H1 (cell line): ENCODE measurements at regions not wholly inside any gene's neighbourhood (a gene's known extent, or its start where the extent isn't known, plus 50 kb on each side); places are given as distances from the start of the nearest gene placed in this dataset.

Experiments
- CTCF ChIA-PET: fragments of 300-600 bp; sonication (Branson Sonifier 250); formaldehyde crosslinking; loops from one replicate; lab custom pipeline; 2021; ENCODE audit not compliant: partially characterized antibody; lab: Charles Lee
- POLR2A ChIA-PET: fragments of 300-600 bp; sonication (Branson Sonifier 250); formaldehyde crosslinking; loops from one replicate; lab custom pipeline; 2021; ENCODE audit warnings: inconsistent platforms; ENCODE audit not compliant: partially characterized antibody; lab: Charles Lee
- DNase-seq, 2 experiments: peaks; one replicate each; pipeline versions ENCODE4 v3.0.0 to v3.0.0-alpha.2; 2010 to 2022; ENCODE audit warnings: low spot score in 2 of 2, low read depth in 1 of 2, mixed read lengths in 1 of 2
- FAIRE-seq: peaks from 2 replicates; lab custom pipeline; 2011; peaks lifted over from hg19 to GRCh38; lab: Jason Lieb, UNC
- H2AFZ ChIP-seq: 2 replicates; pipeline ENCODE4 v1.8.1; 2012; ENCODE audit warnings: low read length, inconsistent platforms
- H2AK5ac ChIP-seq: 2 replicates; pipeline ENCODE4 v1.6.1; 2013; ENCODE audit warnings: low read depth, low read length
- H2BK120ac ChIP-seq: replicated peaks from 2 replicates; pipeline ENCODE3; 2013; ENCODE audit warnings: low read depth, low read length, inconsistent platforms
- H2BK12ac ChIP-seq: 2 replicates; pipeline ENCODE4 v1.6.1; 2013; ENCODE audit warnings: low read depth, low read length
- H2BK15ac ChIP-seq: 2 replicates; pipeline ENCODE4 v1.6.1; 2013; ENCODE audit warnings: low read length
- H2BK20ac ChIP-seq: 2 replicates; pipeline ENCODE4 v1.6.1; 2013; ENCODE audit warnings: low read length
- H2BK5ac ChIP-seq: 2 replicates; pipeline ENCODE4 v1.6.1; 2013; ENCODE audit warnings: low read depth, low read length
- H3K14ac ChIP-seq: 2 replicates; pipeline ENCODE4 v1.6.1; 2013; ENCODE audit warnings: inconsistent platforms; ENCODE audit not compliant: insufficient read length
- H3K18ac ChIP-seq: 2 replicates; pipeline ENCODE4 v1.6.1; 2013; ENCODE audit warnings: low read length; ENCODE audit errors: extremely low read depth
- H3K23ac ChIP-seq: 2 replicates; pipeline ENCODE4 v1.6.1; 2013; ENCODE audit warnings: inconsistent platforms; ENCODE audit not compliant: insufficient read length
- H3K23me2 ChIP-seq: 2 replicates; pipeline ENCODE4 v1.6.1; 2013; ENCODE audit warnings: low read depth, low read length
- H3K27ac ChIP-seq: 2 replicates; pipeline ENCODE4 v1.6.1; 2011; ENCODE audit warnings: low read depth, low read length, inconsistent platforms
- H3K27me3 ChIP-seq, 4 experiments: replicated peaks in 1 of 4; 1 replicate in 1 of 4; 2 replicates in 3 of 4; pipeline versions ENCODE4 v1.6.1 to v1.8.1; 2011 to 2013; ENCODE audit warnings: low read length in 3 of 4, mild to moderate bottlenecking in 3 of 4, inconsistent platforms in 2 of 4, mixed read lengths in 2 of 4, moderate library complexity in 1 of 4; ENCODE audit not compliant: control insufficient read depth in 3 of 4, insufficient read depth in 3 of 4; ENCODE audit errors: extremely low read depth in 1 of 4
- H3K36me3 ChIP-seq, 4 experiments: 2 replicates each; pipeline versions ENCODE4 v1.6.1 to v1.8.1; 2011 to 2013; ENCODE audit warnings: mild to moderate bottlenecking in 4 of 4, low read length in 3 of 4, moderate library complexity in 2 of 4, control low read depth in 1 of 4, inconsistent platforms in 1 of 4; ENCODE audit not compliant: insufficient read depth in 4 of 4, control insufficient read depth in 2 of 4
- H3K4ac ChIP-seq: replicated peaks from 2 replicates; pipeline ENCODE3; 2013; ENCODE audit warnings: low read length, low read depth, mixed read lengths, inconsistent platforms; ENCODE audit not compliant: insufficient read length
- H3K4me1 ChIP-seq, 4 experiments: replicated peaks in 1 of 4; 1 replicate in 1 of 4; 2 replicates in 3 of 4; pipeline versions ENCODE4 v1.6.1 to v1.8.1; 2011 to 2013; ENCODE audit warnings: low read length in 3 of 4, inconsistent platforms in 2 of 4, mixed read lengths in 1 of 4; ENCODE audit not compliant: insufficient read depth in 4 of 4, control insufficient read depth in 3 of 4
- H3K4me2 ChIP-seq, 2 experiments: 2 replicates each; pipeline versions ENCODE4 v1.6.1 to v1.8.1; 2011 to 2013; ENCODE audit warnings: low read depth in 2 of 2, low read length in 2 of 2, control low read depth in 1 of 2, inconsistent platforms in 1 of 2, mild to moderate bottlenecking in 1 of 2; ENCODE audit not compliant: insufficient read depth in 1 of 2
- H3K4me3 ChIP-seq, 4 experiments: fragments of 200-600, 300-600 bp in 1 of 4; sonication (generic), shearing (Covaris generic), sonication (Bioruptor Twin) in 1 of 4; 2 replicates each; pipeline versions ENCODE4 v1.5.1 to v1.8.1; 2011 to 2016; ENCODE audit warnings: low read length in 4 of 4, low read depth in 3 of 4, control low read depth in 2 of 4, inconsistent platforms in 2 of 4, mild to moderate bottlenecking in 2 of 4, mixed read lengths in 1 of 4, moderate library complexity in 1 of 4; ENCODE audit not compliant: insufficient read depth in 2 of 4; ENCODE audit errors: extremely low read depth in 1 of 4
- H3K56ac ChIP-seq: replicated peaks from 2 replicates; pipeline ENCODE3; 2013; ENCODE audit warnings: low read depth, mild to moderate bottlenecking, mixed read lengths, low read length, inconsistent platforms; ENCODE audit not compliant: insufficient read length
- H3K79me1 ChIP-seq: 2 replicates; pipeline ENCODE4 v1.6.1; 2013; ENCODE audit warnings: low read depth, low read length, control low read depth
- H3K79me2 ChIP-seq, 2 experiments: 2 replicates each; pipeline versions ENCODE4 v1.6.1 to v1.8.1; 2012 to 2013; ENCODE audit warnings: low read length in 2 of 2, mild to moderate bottlenecking in 2 of 2, inconsistent platforms in 1 of 2; ENCODE audit not compliant: insufficient read depth in 2 of 2, control insufficient read depth in 1 of 2
- H3K9ac ChIP-seq, 4 experiments: replicated peaks in 1 of 4; 1 replicate in 1 of 4; 2 replicates in 3 of 4; pipeline versions ENCODE4 v1.6.1 to v1.8.1; 2011 to 2013; ENCODE audit warnings: low read depth in 3 of 4, low read length in 3 of 4, control low read depth in 2 of 4, mild to moderate bottlenecking in 2 of 4, moderate library complexity in 2 of 4, inconsistent platforms in 1 of 4; ENCODE audit errors: extremely low read depth in 1 of 4
- H3K9me3 ChIP-seq, 2 experiments: 2 replicates each; pipeline versions ENCODE4 v1.6.1 to v1.8.1; 2012 to 2013; ENCODE audit warnings: mild to moderate bottlenecking in 2 of 2, moderate library complexity in 2 of 2, control low read depth in 1 of 2, inconsistent platforms in 1 of 2, low read depth in 1 of 2, low read length in 1 of 2, mixed read lengths in 1 of 2; ENCODE audit not compliant: insufficient read depth in 2 of 2
- H4K20me1 ChIP-seq, 2 experiments: replicated peaks in 1 of 2; 2 replicates each; pipeline versions ENCODE3 to v1.8.1; 2011 to 2013; ENCODE audit warnings: inconsistent platforms in 2 of 2, low read length in 2 of 2, mild to moderate bottlenecking in 1 of 2; ENCODE audit not compliant: insufficient read depth in 2 of 2, control insufficient read depth in 1 of 2
- H4K5ac ChIP-seq: 2 replicates; pipeline ENCODE4 v1.6.1; 2013; ENCODE audit warnings: low read length, low read depth, mixed read lengths, inconsistent platforms; ENCODE audit not compliant: insufficient read length
- H4K8ac ChIP-seq: 2 replicates; pipeline ENCODE4 v1.8.0; 2013; ENCODE audit warnings: mild to moderate bottlenecking, moderate library complexity, low read length, inconsistent platforms; ENCODE audit not compliant: insufficient read depth; ENCODE audit errors: extremely low read depth
- H4K91ac ChIP-seq: replicated peaks from 2 replicates; pipeline ENCODE3; 2013; ENCODE audit warnings: low read length, mixed read lengths, inconsistent platforms; ENCODE audit not compliant: insufficient read length
- ASH2L ChIP-seq: fragments of 200-600, 300-600 bp; sonication (generic); IDR thresholded peaks from one replicate; pipeline ENCODE4 v1.7.1; 2017; ENCODE audit warnings: low read length
- CHD2 ChIP-seq: IDR thresholded peaks from 2 replicates; pipeline ENCODE4 v1.6.1; 2012; ENCODE audit warnings: low read length, improper control_type of control experiment
- FOSL1 ChIP-seq: IDR thresholded peaks from 2 replicates; pipeline ENCODE4 v1.6.1; 2011; ENCODE audit warnings: mild to moderate bottlenecking, low read depth, low read length, moderate library complexity; ENCODE audit not compliant: insufficient read depth
- HDAC2 ChIP-seq, 2 experiments: fragments of 300-600 bp in 1 of 2; sonication (generic) in 1 of 2; IDR thresholded peaks; 2 replicates each; pipeline ENCODE4 v1.6.1; 2011 to 2012; ENCODE audit warnings: low read depth in 2 of 2, low read length in 2 of 2, mild to moderate bottlenecking in 2 of 2, moderate library complexity in 2 of 2, borderline replicate concordance in 1 of 2, inconsistent platforms in 1 of 2
- HDAC6 ChIP-seq: IDR thresholded peaks from one replicate; pipeline ENCODE4 v1.7.1; 2012; ENCODE audit warnings: low read depth, mild to moderate bottlenecking, inconsistent platforms, low read length, moderate library complexity
- JUN ChIP-seq: IDR thresholded peaks from 2 replicates; pipeline ENCODE4 v1.6.1; 2011; ENCODE audit warnings: low read depth, mild to moderate bottlenecking, improper control_type of control experiment, low read length
- JUND ChIP-seq: IDR thresholded peaks from 2 replicates; pipeline ENCODE4 v1.6.1; 2011; ENCODE audit warnings: mild to moderate bottlenecking, improper control_type of control experiment, low read length
- MAFK ChIP-seq: IDR thresholded peaks from 2 replicates; pipeline ENCODE4 v1.6.1; 2012; ENCODE audit warnings: low read depth, mild to moderate bottlenecking, improper control_type of control experiment, low read length
- MAX ChIP-seq: IDR thresholded peaks from 2 replicates; pipeline ENCODE4 v1.6.1; 2012; ENCODE audit warnings: inconsistent platforms
- PHF8 ChIP-seq: fragments of 200-600 bp; sonication (generic); conservative IDR thresholded peaks from 2 replicates; pipeline ENCODE4 v1.7.1; 2012; ENCODE audit warnings: low read depth, mild to moderate bottlenecking, inconsistent platforms, low read length, moderate library complexity
- RBBP5 ChIP-seq: IDR thresholded peaks from 2 replicates; pipeline ENCODE4 v1.7.1; 2012; ENCODE audit warnings: low read depth, mild to moderate bottlenecking, inconsistent platforms, low read length, moderate library complexity, borderline replicate concordance
- RXRA ChIP-seq: IDR thresholded peaks from 2 replicates; pipeline ENCODE4 v1.6.1; 2011; ENCODE audit warnings: low read depth, mild to moderate bottlenecking, low read length, moderate library complexity; ENCODE audit not compliant: insufficient read depth
- SP1 ChIP-seq: IDR thresholded peaks from 2 replicates; pipeline ENCODE4 v1.6.1; 2011; ENCODE audit warnings: low read depth, low read length
- SP2 ChIP-seq: IDR thresholded peaks from 2 replicates; pipeline ENCODE4 v1.6.1; 2012; ENCODE audit warnings: mild to moderate bottlenecking, low read length, inconsistent platforms
- SRF ChIP-seq: IDR thresholded peaks from 2 replicates; pipeline ENCODE4 v1.6.1; 2011; ENCODE audit warnings: mild to moderate bottlenecking, low read depth, low read length, moderate library complexity
- ZNF274 ChIP-seq: IDR thresholded peaks from 2 replicates; pipeline ENCODE4 v1.7.0; 2012; ENCODE audit warnings: low read length, borderline replicate concordance; ENCODE audit errors: extremely low read depth
- WGBS, 2 experiments: shearing (Covaris generic) in 1 of 2; methylation state at CpG; one replicate each; pipeline versions ENCODE4 v1.1.6 to v1.1.7; 2013 to 2015; ENCODE audit warnings: low lambda C conversion rate in 2 of 2, mixed read lengths in 2 of 2, inconsistent platforms in 1 of 2, low coverage in 1 of 2, missing lambda C conversion rate in 1 of 2; ENCODE audit not compliant: insufficient replicate concordance in 2 of 2, insufficient coverage in 1 of 2, insufficient read length in 1 of 2; ENCODE audit errors: extremely low coverage in 1 of 2, missing lambda C conversion rate in 1 of 2; 5-methylcytosine and 5-hydroxymethylcytosine counted together

GRCh38 chr1:217003355-217003754 is 280.1 kb upstream of the ESRRG start:
- no peak overlapping the region for H3K4me3 ChIP-seq
- CTCF ChIA-PET, result interaction anchor here (0.9 to 1.1 kb wide), 3 partner anchors 9 to 260 kb away, joined by 3 to 4 read pairs (median 3); no protein-coding TSS in a partner anchor
- POLR2A ChIA-PET, result no interaction called here
- FAIRE-seq (no peak), DNase-seq (no peak)
- no peak overlapping the region for H2AFZ ChIP-seq
- no peak overlapping the region for H3K9ac ChIP-seq
- no peak overlapping the region for H3K56ac ChIP-seq
- no peak overlapping the region for H2BK120ac ChIP-seq
- H4K20me1 ChIP-seq, result no peaks in the 10 kb centered on the region
- no peaks in the 10 kb centered on the region for H3K9me3 ChIP-seq
- H2BK15ac ChIP-seq, result no peak overlapping the region
- no peak overlapping the region for H2BK5ac ChIP-seq
- no peak overlapping the region for H3K4ac ChIP-seq
- no peak overlapping the region for H4K8ac ChIP-seq
- H3K23me2 ChIP-seq, result no peaks in the 10 kb centered on the region
- no peak overlapping the region for H2AK5ac ChIP-seq
- no peak overlapping the region for H4K5ac ChIP-seq
- H3K4me2 ChIP-seq, result no peak overlapping the region
- H3K79me1 ChIP-seq, result no peaks in the 10 kb centered on the region
- H3K79me2 ChIP-seq, result no peaks in the 10 kb centered on the region
- H3K36me3 ChIP-seq, result no peaks in the 10 kb centered on the region
- H3K18ac ChIP-seq, result no peak overlapping the region
- no peak overlapping the region for H4K91ac ChIP-seq
- no peak overlapping the region for H2BK20ac ChIP-seq
- 94% methylated on average over 1 of the region's 1 CpG; no CpG with 5 or more reads in 1 of the 2 experiments for WGBS, 2 experiments
- H3K23ac ChIP-seq, result no peak overlapping the region
- H3K14ac ChIP-seq, result no peak overlapping the region
- H3K27me3 ChIP-seq, result peaks cover 0 to 1% (median 0%) of the 10 kb centered on the region in 4 experiments; a peak in 1 of 7 replicates
- H3K27ac ChIP-seq, result no peak overlapping the region
- no peaks in the 10 kb centered on the region for H3K4me1 ChIP-seq
- no peak overlapping the region for H2BK12ac ChIP-seq
- TF ChIP-seq HDAC6 (no peak), JUND (no peak), FOSL1 (no peak), HDAC2 (IDR thresholded peaks at IDR 0.05; ENCODE audit: borderline replicate concordance in 1 of 2, low read depth in 2 of 2, low read length in 2 of 2) (no peak), SP2 (no peak), ASH2L (no peak), PHF8 (no peak), ZNF274 (no peak), RXRA (no peak), CHD2 (no peak), MAX (no peak), SP1 (no peak), SRF (no peak), MAFK (no peak), JUN (no peak), RBBP5 (no peak)
